ENCODE measurements at regions not wholly inside any gene's neighbourhood (a gene's known extent, or its start where the extent isn't known, plus 50 kb on each side); places are given as distances from the start of the nearest gene placed in this dataset.

GRCh38 chr3:132116601-132117000 lies 81.8 kb upstream of the CPNE4 start:
- Histone ChIP-seq H3K14ac (ENCODE audit: low read length) (no peak overlapping the region), H3K4me1 (ENCODE audit: control insufficient read depth in 1 of 2, insufficient read depth in 2 of 2, low read length in 2 of 2) (no peaks in the 10 kb centered on the region), H3K9ac (ENCODE audit: low read length) (no peak overlapping the region), H3K9me3 (ENCODE audit: insufficient read depth, low read depth, low read length) (peaks cover 2% of the 10 kb centered on the region), H3K4me3 (ENCODE audit: low read depth, low read length) (no peak overlapping the region), H4K8ac (ENCODE audit: low read depth, low read length) (no peak overlapping the region), H2BK5ac (ENCODE audit: low read depth, low read length, poor library complexity) (no peak overlapping the region), H3K18ac (ENCODE audit: low read length) (no peak overlapping the region), H3K23ac (ENCODE audit: low read length) (no peak overlapping the region), H4K12ac (ENCODE audit: low read depth, low read length) (no peak overlapping the region), H4K91ac (ENCODE audit: low read depth, low read length) (no peak overlapping the region), H3K79me2 (ENCODE audit: control insufficient read depth, insufficient read depth, low read length, poor library complexity) (no peaks in the 10 kb centered on the region), H3K4ac (ENCODE audit: low read depth, low read length) (no peak overlapping the region), H3K27ac (ENCODE audit: low read depth, low read length) (no peak overlapping the region), H2BK12ac (ENCODE audit: low read length) (no peak overlapping the region), H2AK5ac (ENCODE audit: low read length) (no peak overlapping the region), H2AFZ (ENCODE audit: insufficient read depth, low read length, poor library complexity) (no peak overlapping the region), H3K36me3 (ENCODE audit: control insufficient read depth in 1 of 2, insufficient read depth in 2 of 2, low read length in 2 of 2) (no peaks in the 10 kb centered on the region), H3K4me2 (ENCODE audit: low read length) (no peak overlapping the region), H3K27me3 (ENCODE audit: insufficient read depth, low read length) (no peaks in the 10 kb centered on the region), H2BK120ac (ENCODE audit: insufficient read depth, low read length, poor library complexity) (no peak overlapping the region), H3K79me1 (ENCODE audit: low read length) (no peaks in the 10 kb centered on the region)
- no CpG with 5 or more reads among the region's 1 CpG for WGBS (ENCODE audit: extremely low coverage, insufficient coverage, insufficient read length)
- no peak for DNase-seq

GRCh38 chr3:132117642-132118041 lies 82.8 kb upstream of the CPNE4 start:
- H3K36me3 ChIP-seq (ENCODE audit: control insufficient read depth in 1 of 2, insufficient read depth in 2 of 2, low read length in 2 of 2) = no peaks in the 10 kb centered on the region
- no peak overlapping the region for H2AFZ ChIP-seq (ENCODE audit: insufficient read depth, low read length, poor library complexity)
- no peak for DNase-seq
- H4K91ac ChIP-seq (ENCODE audit: low read depth, low read length) = no peak overlapping the region
- H3K79me1 ChIP-seq (ENCODE audit: low read length) = no peaks in the 10 kb centered on the region
- H3K23ac ChIP-seq (ENCODE audit: low read length) = no peak overlapping the region
- H3K4me2 ChIP-seq (ENCODE audit: low read length) = no peak overlapping the region
- no peak overlapping the region for H3K4ac ChIP-seq (ENCODE audit: low read depth, low read length)
- no peaks in the 10 kb centered on the region for H3K4me1 ChIP-seq (ENCODE audit: control insufficient read depth in 1 of 2, insufficient read depth in 2 of 2, low read length in 2 of 2)
- no peak overlapping the region for H4K12ac ChIP-seq (ENCODE audit: low read depth, low read length)
- no peak overlapping the region for H3K4me3 ChIP-seq (ENCODE audit: low read depth, low read length)
- no peak overlapping the region for H4K8ac ChIP-seq (ENCODE audit: low read depth, low read length)
- H3K27ac ChIP-seq (ENCODE audit: low read depth, low read length) = no peak overlapping the region
- no peak overlapping the region for H3K14ac ChIP-seq (ENCODE audit: low read length)
- H2BK120ac ChIP-seq (ENCODE audit: insufficient read depth, low read length, poor library complexity) = no peak overlapping the region
- H3K9ac ChIP-seq (ENCODE audit: low read length) = no peak overlapping the region
- H3K79me2 ChIP-seq (ENCODE audit: control insufficient read depth, insufficient read depth, low read length, poor library complexity) = no peaks in the 10 kb centered on the region
- no CpG with 5 or more reads among the region's 1 CpG for whole genome bisulfite sequencing (ENCODE audit: extremely low coverage, insufficient coverage, insufficient read length)
- H3K9me3 ChIP-seq (ENCODE audit: insufficient read depth, low read depth, low read length) = peaks cover 2% of the 10 kb centered on the region
- no peak overlapping the region for H2BK5ac ChIP-seq (ENCODE audit: low read depth, low read length, poor library complexity)
- no peak overlapping the region for H3K18ac ChIP-seq (ENCODE audit: low read length)
- no peaks in the 10 kb centered on the region for H3K27me3 ChIP-seq (ENCODE audit: insufficient read depth, low read length)
- H2BK12ac ChIP-seq (ENCODE audit: low read length) = no peak overlapping the region
- no peak overlapping the region for H2AK5ac ChIP-seq (ENCODE audit: low read length)

- Histone ChIP-seq H2BK12ac (ENCODE audit: low read length) (no peak overlapping the region), H2BK120ac (ENCODE audit: insufficient read depth, low read length, poor library complexity) (no peak overlapping the region), H3K4ac (ENCODE audit: low read depth, low read length) (no peak overlapping the region), H3K36me3 (ENCODE audit: control insufficient read depth in 1 of 2, insufficient read depth in 2 of 2, low read length in 2 of 2) (no peaks in the 10 kb centered on the region), H2BK5ac (ENCODE audit: low read depth, low read length, poor library complexity) (no peak overlapping the region), H3K23ac (ENCODE audit: low read length) (no peak overlapping the region), H2AFZ (ENCODE audit: insufficient read depth, low read length, poor library complexity) (no peak overlapping the region), H3K4me2 (ENCODE audit: low read length) (no peak overlapping the region), H3K9me3 (ENCODE audit: insufficient read depth, low read depth, low read length) (peaks cover 2% of the 10 kb centered on the region), H4K8ac (ENCODE audit: low read depth, low read length) (no peak overlapping the region), H4K91ac (ENCODE audit: low read depth, low read length) (no peak overlapping the region), H3K4me3 (ENCODE audit: low read depth, low read length) (no peak overlapping the region), H3K27me3 (ENCODE audit: insufficient read depth, low read length) (no peaks in the 10 kb centered on the region), H2AK5ac (ENCODE audit: low read length) (no peak overlapping the region), H3K18ac (ENCODE audit: low read length) (no peak overlapping the region), H3K79me2 (ENCODE audit: control insufficient read depth, insufficient read depth, low read length, poor library complexity) (no peaks in the 10 kb centered on the region), H3K4me1 (ENCODE audit: control insufficient read depth in 1 of 2, insufficient read depth in 2 of 2, low read length in 2 of 2) (no peaks in the 10 kb centered on the region), H3K14ac (ENCODE audit: low read length) (no peak overlapping the region), H3K9ac (ENCODE audit: low read length) (no peak overlapping the region), H3K27ac (ENCODE audit: low read depth, low read length) (no peak overlapping the region), H4K12ac (ENCODE audit: low read depth, low read length) (no peak overlapping the region), H3K79me1 (ENCODE audit: low read length) (no peaks in the 10 kb centered on the region)
- no peak for DNase-seq
- no CpG with 5 or more reads among the region's 1 CpG for WGBS (ENCODE audit: extremely low coverage, insufficient coverage, insufficient read length)
These were observed 84.7 kb upstream of the CPNE4 start for GRCh38 chr3:132119531-132119930.

- Histone ChIP-seq H3K36me3 (ENCODE audit: control insufficient read depth in 1 of 2, insufficient read depth in 2 of 2, low read length in 2 of 2) (no peaks in the 10 kb centered on the region), H3K79me2 (ENCODE audit: control insufficient read depth, insufficient read depth, low read length, poor library complexity) (no peaks in the 10 kb centered on the region), H3K4me1 (ENCODE audit: control insufficient read depth in 1 of 2, insufficient read depth in 2 of 2, low read length in 2 of 2) (no peaks in the 10 kb centered on the region), H3K9me3 (ENCODE audit: insufficient read depth, low read depth, low read length) (no peaks in the 10 kb centered on the region), H3K9ac (ENCODE audit: low read length) (no peak overlapping the region), H3K18ac (ENCODE audit: low read length) (no peak overlapping the region), H3K14ac (ENCODE audit: low read length) (no peak overlapping the region), H3K4me3 (ENCODE audit: low read depth, low read length) (no peak overlapping the region), H3K27ac (ENCODE audit: low read depth, low read length) (no peak overlapping the region), H3K23ac (ENCODE audit: low read length) (no peak overlapping the region), H3K79me1 (ENCODE audit: low read length) (no peaks in the 10 kb centered on the region), H2BK12ac (ENCODE audit: low read length) (no peak overlapping the region), H3K4me2 (ENCODE audit: low read length) (no peak overlapping the region), H3K4ac (ENCODE audit: low read depth, low read length) (no peak overlapping the region), H2AFZ (ENCODE audit: insufficient read depth, low read length, poor library complexity) (no peak overlapping the region), H2BK120ac (ENCODE audit: insufficient read depth, low read length, poor library complexity) (no peak overlapping the region), H4K8ac (ENCODE audit: low read depth, low read length) (no peak overlapping the region), H2BK5ac (ENCODE audit: low read depth, low read length, poor library complexity) (no peak overlapping the region), H4K91ac (ENCODE audit: low read depth, low read length) (no peak overlapping the region), H4K12ac (ENCODE audit: low read depth, low read length) (no peak overlapping the region), H2AK5ac (ENCODE audit: low read length) (no peak overlapping the region), H3K27me3 (ENCODE audit: insufficient read depth, low read length) (no peaks in the 10 kb centered on the region)
- no CpG with 5 or more reads among the region's 3 CpGs for WGBS (ENCODE audit: extremely low coverage, insufficient coverage, insufficient read length)
- no peak for DNase-seq
These were observed 89.3 kb upstream of the CPNE4 start for GRCh38 chr3:132124096-132124495.

Measured in trophoblast cell (in vitro differentiated cells and primary cell).